ENCODE measurements at regions not wholly inside any gene's neighbourhood (a gene's known extent, or its start where the extent isn't known, plus 50 kb on each side); places are given as distances from the start of the nearest gene placed in this dataset.

GRCh38 chr4:111579767-111580166, 565.5 kb upstream of the FAM241A start:
- intact Hi-C loops (cut with DNase I), result no loop called here
- H3K27me3 ChIP-seq, result no peaks in the 10 kb centered on the region
- H3K27ac ChIP-seq, result no peak overlapping the region
- no peaks in the 10 kb centered on the region for H3K4me1 ChIP-seq (replicated peaks in 1 of 2)
- H3K9me3 ChIP-seq (replicated peaks in 1 of 3), result no peaks in the 10 kb centered on the region
- no peak overlapping the region for H3K4me3 ChIP-seq
- DNase-seq, result no peak
- no peaks in the 10 kb centered on the region for H3K36me3 ChIP-seq (replicated peaks in 1 of 2)
- TF ChIP-seq CTCF (IDR thresholded peaks at IDR 0.05) (no peak), POLR2A (IDR thresholded peaks at IDR 0.05) (no peak)

- Histone ChIP-seq H3K4me1 (replicated peaks in 1 of 2) (no peaks in the 10 kb centered on the region), H3K27ac (no peak overlapping the region), H3K9me3 (replicated peaks in 1 of 3) (no peaks in the 10 kb centered on the region), H3K36me3 (replicated peaks in 1 of 2) (no peaks in the 10 kb centered on the region), H3K4me3 (no peak overlapping the region), H3K27me3 (peaks cover 6% of the 10 kb centered on the region)
- TF ChIP-seq CTCF (IDR thresholded peaks at IDR 0.05), result no peak
- intact Hi-C loops (cut with DNase I), result no loop called here
- no peak for DNase-seq
- WGBS, 4 donors, result 83 to 93% (median 91%) methylated on average over 3 of the region's 3 CpGs
Observed at GRCh38 chr4:111595456-111595855, 549.8 kb upstream of the FAM241A start.

GRCh38 chr4:111596491-111596890, 548.8 kb upstream of the FAM241A start:
- Histone ChIP-seq H3K4me1 (replicated peaks in 1 of 2) (no peaks in the 10 kb centered on the region), H3K36me3 (replicated peaks in 1 of 2) (no peaks in the 10 kb centered on the region), H3K9me3 (replicated peaks in 1 of 3) (no peaks in the 10 kb centered on the region), H3K27me3 (peaks cover 6% of the 10 kb centered on the region), H3K4me3 (no peak overlapping the region), H3K27ac (no peak overlapping the region)
- intact Hi-C loops (cut with DNase I), result no loop called here
- DNase-seq, result no peak
- 84 to 87% (median 85%) methylated on average over 4 of the region's 4 CpGs for WGBS, 4 donors
- no peak for TF ChIP-seq CTCF (IDR thresholded peaks at IDR 0.05)
- TF ChIP-seq POLR2A (IDR thresholded peaks at IDR 0.05), result no peak

- Histone ChIP-seq H3K27me3 (peaks cover 6% of the 10 kb centered on the region), H3K9me3 (replicated peaks in 1 of 3) (no peaks in the 10 kb centered on the region), H3K4me1 (replicated peaks in 1 of 2) (no peaks in the 10 kb centered on the region), H3K4me3 (no peak overlapping the region), H3K36me3 (replicated peaks in 1 of 2) (no peaks in the 10 kb centered on the region), H3K27ac (no peak overlapping the region)
- 52 to 71% (median 59%) methylated on average over 3 of the region's 3 CpGs for WGBS, 4 donors
- TF ChIP-seq POLR2A (IDR thresholded peaks at IDR 0.05) (no peak), CTCF (IDR thresholded peaks at IDR 0.05) (no peak)
- DNase-seq, result no peak
- intact Hi-C loops (cut with DNase I), result no loop called here
Observed at GRCh38 chr4:111601671-111602070, 543.6 kb upstream of the FAM241A start.
